ENCODE measurements at regions not wholly inside any gene's neighbourhood (a gene's known extent, or its start where the extent isn't known, plus 50 kb on each side); places are given as distances from the start of the nearest gene placed in this dataset.

DNA sequence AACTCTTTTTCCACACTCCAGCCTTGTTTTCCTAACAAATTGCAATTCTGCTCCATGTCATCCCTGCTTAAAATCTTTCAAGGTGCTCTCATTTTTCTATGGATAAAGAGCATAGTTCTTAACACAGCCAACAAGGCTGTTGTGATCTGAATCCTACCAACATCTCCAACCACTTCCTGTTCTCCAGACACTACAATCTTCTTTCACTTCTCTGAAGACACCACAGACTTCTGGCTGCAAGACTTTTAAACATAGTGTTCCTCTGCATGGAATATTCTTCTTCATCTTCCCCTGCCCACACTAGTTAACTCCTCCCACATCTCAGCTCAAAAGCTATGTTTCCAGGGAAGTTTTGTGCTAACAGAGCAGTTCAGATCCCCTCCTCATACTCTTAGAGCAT lies 404.8 kb downstream of the MAN2A1 start:
- TF ChIP-seq POLR2A (IDR thresholded peaks at IDR 0.05), result no peak
- TF ChIP-seq, protein P1, sequence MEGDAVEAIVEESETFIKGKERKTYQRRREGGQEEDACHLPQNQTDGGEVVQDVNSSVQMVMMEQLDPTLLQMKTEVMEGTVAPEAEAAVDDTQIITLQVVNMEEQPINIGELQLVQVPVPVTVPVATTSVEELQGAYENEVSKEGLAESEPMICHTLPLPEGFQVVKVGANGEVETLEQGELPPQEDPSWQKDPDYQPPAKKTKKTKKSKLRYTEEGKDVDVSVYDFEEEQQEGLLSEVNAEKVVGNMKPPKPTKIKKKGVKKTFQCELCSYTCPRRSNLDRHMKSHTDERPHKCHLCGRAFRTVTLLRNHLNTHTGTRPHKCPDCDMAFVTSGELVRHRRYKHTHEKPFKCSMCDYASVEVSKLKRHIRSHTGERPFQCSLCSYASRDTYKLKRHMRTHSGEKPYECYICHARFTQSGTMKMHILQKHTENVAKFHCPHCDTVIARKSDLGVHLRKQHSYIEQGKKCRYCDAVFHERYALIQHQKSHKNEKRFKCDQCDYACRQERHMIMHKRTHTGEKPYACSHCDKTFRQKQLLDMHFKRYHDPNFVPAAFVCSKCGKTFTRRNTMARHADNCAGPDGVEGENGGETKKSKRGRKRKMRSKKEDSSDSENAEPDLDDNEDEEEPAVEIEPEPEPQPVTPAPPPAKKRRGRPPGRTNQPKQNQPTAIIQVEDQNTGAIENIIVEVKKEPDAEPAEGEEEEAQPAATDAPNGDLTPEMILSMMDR (IDR thresholded peaks at IDR 0.05), result no peak
